IPS-NIHi7 (cell line): ENCODE measurements at regions not wholly inside any gene's neighbourhood (a gene's known extent, or its start where the extent isn't known, plus 50 kb on each side); places are given as distances from the start of the nearest gene placed in this dataset.
"Not testable (repeated sequence)": the region's sequence is repeated elsewhere in the genome, so short reads cannot be mapped to it uniquely, and the experiment has no call there.

Experiments
- DNase-seq: peaks from one replicate; pipeline ENCODE4 v3.0.0; 2012; ENCODE audit warnings: mixed read lengths; ENCODE audit errors: extremely low spot score

GRCh38 chr4:12365869-12366268 lies 937.2 kb upstream of the HS3ST1 start:
- DNase-seq: not testable (repeated sequence)

- no peak for DNase-seq
Observed at GRCh38 chr4:12360391-12360790, 931.7 kb upstream of the HS3ST1 start.

GRCh38 chr4:12359420-12359819 lies 930.7 kb upstream of the HS3ST1 start:
- no peak for DNase-seq

GRCh38 chr4:12333083-12333482 lies 904.4 kb upstream of the HS3ST1 start:
- DNase-seq: not testable (repeated sequence)

- DNase-seq: no peak
Observed at GRCh38 chr4:12324965-12325364, 896.3 kb upstream of the HS3ST1 start.

- no peak for DNase-seq
Observed at GRCh38 chr4:12319765-12320164, 891.1 kb upstream of the HS3ST1 start.

- DNase-seq: no peak
Observed at GRCh38 chr4:12304905-12305304, 876.2 kb upstream of the HS3ST1 start.

GRCh38 chr4:12296366-12296765 lies 867.7 kb upstream of the HS3ST1 start:
- no peak for DNase-seq

- DNase-seq: no peak
Observed at GRCh38 chr4:12293906-12294525, 865.3 kb upstream of the HS3ST1 start.

- no peak for DNase-seq
Observed at GRCh38 chr4:12286351-12286750, 857.7 kb upstream of the HS3ST1 start.

- no peak for DNase-seq
Observed at GRCh38 chr4:12270546-12270945, 841.9 kb upstream of the HS3ST1 start.

- DNase-seq: no peak
Observed at GRCh38 chr4:12265554-12265953, 836.9 kb upstream of the HS3ST1 start.

GRCh38 chr4:12260453-12260852 lies 831.8 kb upstream of the HS3ST1 start:
- no peak for DNase-seq

- DNase-seq: no peak
Observed at GRCh38 chr4:12244973-12245372, 816.3 kb upstream of the HS3ST1 start.

GRCh38 chr4:12242354-12242753 lies 813.7 kb upstream of the HS3ST1 start:
- DNase-seq: no peak

GRCh38 chr4:12239897-12240636 lies 811.4 kb upstream of the HS3ST1 start:
- DNase-seq: no peak

GRCh38 chr4:12231098-12231497 lies 802.4 kb upstream of the HS3ST1 start:
- no peak for DNase-seq

GRCh38 chr4:12221031-12221430 lies 792.3 kb upstream of the HS3ST1 start:
- DNase-seq: no peak

- DNase-seq: no peak
Observed at GRCh38 chr4:12211636-12212035, 782.9 kb upstream of the HS3ST1 start.

GRCh38 chr4:12207396-12207795 lies 778.7 kb upstream of the HS3ST1 start:
- DNase-seq: no peak

GRCh38 chr4:12206091-12206490 lies 777.4 kb upstream of the HS3ST1 start:
- no peak for DNase-seq

GRCh38 chr4:12203945-12204344 lies 775.3 kb upstream of the HS3ST1 start:
- no peak for DNase-seq

- DNase-seq: no peak
Observed at GRCh38 chr4:12200226-12200625, 771.5 kb upstream of the HS3ST1 start.

GRCh38 chr4:12186526-12186925 lies 757.8 kb upstream of the HS3ST1 start:
- no peak for DNase-seq
